NB4 (cell line): ENCODE measurements at regions not wholly inside any gene's neighbourhood (a gene's known extent, or its start where the extent isn't known, plus 50 kb on each side); places are given as distances from the start of the nearest gene placed in this dataset.

Experiments
- DNase-seq: peaks from one replicate; pipeline ENCODE4 v3.0.0; 2010; ENCODE audit warnings: low read depth
- H3K4me3 ChIP-seq: one replicate; pipeline ENCODE4 v1.5.1; 2011; ENCODE audit warnings: mild to moderate bottlenecking, low read depth, low read length, moderate library complexity
- CTCF ChIP-seq: IDR thresholded peaks from one replicate; pipeline ENCODE4 v1.5.1; 2012; ENCODE audit warnings: low read depth, low read length
- MAX ChIP-seq: IDR thresholded peaks from 2 replicates; pipeline ENCODE4 v1.6.1; 2011; ENCODE audit warnings: low read depth, low read length
- MYC ChIP-seq: IDR thresholded peaks from 2 replicates; pipeline ENCODE4 v1.6.1; 2011; ENCODE audit warnings: low read depth, low read length
- POLR2A ChIP-seq: IDR thresholded peaks from 2 replicates; pipeline ENCODE4 v1.6.1; 2011; ENCODE audit warnings: mild to moderate bottlenecking; ENCODE audit not compliant: insufficient read length; ENCODE audit errors: extremely low read depth

- DNase-seq, result no peak
- TF ChIP-seq MAX (no peak), CTCF (no peak), MYC (no peak), POLR2A (no peak)
- no peak overlapping the region for H3K4me3 ChIP-seq
Measured at GRCh38 chr18:73985855-73986625, 161.6 kb downstream of the FBXO15 start.

- H3K4me3 ChIP-seq, result no peak overlapping the region
- no peak for DNase-seq
- no peak for TF ChIP-seq CTCF
- TF ChIP-seq MYC, result no peak
- no peak for TF ChIP-seq POLR2A
Measured at GRCh38 chr18:73983970-73984369, 163.7 kb downstream of the FBXO15 start.

- DNase-seq, result no peak
- H3K4me3 ChIP-seq, result no peak overlapping the region
- TF ChIP-seq POLR2A (no peak), MYC (no peak), CTCF (no peak), MAX (no peak)
Measured at GRCh38 chr18:73983496-73983895, 164.1 kb downstream of the FBXO15 start.

- TF ChIP-seq MAX (no peak), POLR2A (no peak), CTCF (no peak), MYC (no peak)
Measured at GRCh38 chr18:73981796-73982195, 165.8 kb downstream of the FBXO15 start.

GRCh38 chr18:73980289-73980979, 167.2 kb downstream of the FBXO15 start:
- TF ChIP-seq POLR2A (no peak), CTCF (peak; percentile 41)
- peak; percentile 16 for DNase-seq
- no peak overlapping the region for H3K4me3 ChIP-seq

More at GRCh38 chr18:73981796-73982195, 165.8 kb downstream of the FBXO15 start:
- no peak for DNase-seq
- H3K4me3 ChIP-seq, result no peak overlapping the region
